ENCODE measurements at regions not wholly inside any gene's neighbourhood (a gene's known extent, or its start where the extent isn't known, plus 50 kb on each side); places are given as distances from the start of the nearest gene placed in this dataset.
"Not testable (repeated sequence)": the region's sequence is repeated elsewhere in the genome, so short reads cannot be mapped to it uniquely, and the experiment has no call there.

DNA sequence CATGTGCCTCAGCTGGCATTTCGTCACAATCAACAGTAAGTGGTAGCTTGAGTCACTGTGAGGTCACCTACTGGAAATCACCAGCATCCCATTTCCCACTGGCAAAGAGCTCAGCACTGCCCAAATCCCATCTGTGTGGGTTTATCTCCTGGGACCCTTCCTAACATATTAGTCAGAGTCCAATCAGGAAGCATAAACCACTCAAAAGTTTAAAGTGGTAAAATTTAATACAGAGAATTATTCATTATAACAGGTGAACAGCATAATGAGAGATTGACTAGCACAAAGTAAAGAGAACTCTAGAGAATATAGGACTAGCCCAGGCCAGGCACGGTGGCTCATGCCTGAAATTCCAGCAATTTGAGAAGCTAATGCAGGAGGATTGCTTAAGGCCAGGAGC, 107.1 kb upstream of the TP53BP2 start:
- DNase-seq (ENCODE audit: low read depth) = not testable (repeated sequence)

- DNase-seq (ENCODE audit: low read depth) = not testable (repeated sequence)
Measured at GRCh38 chr1:223951551-223951950, 105.8 kb upstream of the TP53BP2 start.

GRCh38 chr1:223949944-223950343, 104.2 kb upstream of the TP53BP2 start:
- DNase-seq (ENCODE audit: low read depth) = not testable (repeated sequence)

- DNase-seq (ENCODE audit: low read depth) = not testable (repeated sequence)
Measured at GRCh38 chr1:223948041-223948440, 102.3 kb upstream of the TP53BP2 start.

GRCh38 chr1:223936592-223936991, 90.8 kb upstream of the TP53BP2 start:
- not testable (repeated sequence) for DNase-seq (ENCODE audit: low read depth)

GRCh38 chr1:223931476-223931875, 85.7 kb upstream of the TP53BP2 start:
- DNase-seq (ENCODE audit: low read depth) = peak; percentile 75

DNA sequence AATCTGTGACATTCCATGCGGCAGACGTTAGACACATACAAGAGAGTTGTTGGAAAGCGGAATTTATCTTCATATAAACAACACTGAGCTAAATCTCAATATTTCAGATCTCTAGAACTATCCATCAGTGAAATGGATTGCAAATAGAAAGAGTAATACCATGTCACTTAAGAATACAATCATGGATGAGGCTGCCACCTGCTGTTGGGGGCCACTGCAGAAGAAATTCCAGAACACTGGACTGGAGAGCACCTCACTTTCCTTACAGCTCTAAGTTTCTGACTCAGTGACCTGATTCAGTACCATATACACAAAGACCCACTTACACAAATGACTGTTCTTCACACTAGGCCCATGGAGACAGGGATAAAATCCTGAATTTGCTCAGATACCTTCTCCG, 75.1 kb upstream of the TP53BP2 start:
- DNase-seq (ENCODE audit: low read depth) = not testable (repeated sequence)

- not testable (repeated sequence) for DNase-seq (ENCODE audit: low read depth)
Measured at GRCh38 chr1:223915476-223915875, 69.7 kb upstream of the TP53BP2 start.

GRCh38 chr1:223913715-223914114, 68.0 kb upstream of the TP53BP2 start:
- DNase-seq (ENCODE audit: low read depth) = not testable (repeated sequence)

DNA sequence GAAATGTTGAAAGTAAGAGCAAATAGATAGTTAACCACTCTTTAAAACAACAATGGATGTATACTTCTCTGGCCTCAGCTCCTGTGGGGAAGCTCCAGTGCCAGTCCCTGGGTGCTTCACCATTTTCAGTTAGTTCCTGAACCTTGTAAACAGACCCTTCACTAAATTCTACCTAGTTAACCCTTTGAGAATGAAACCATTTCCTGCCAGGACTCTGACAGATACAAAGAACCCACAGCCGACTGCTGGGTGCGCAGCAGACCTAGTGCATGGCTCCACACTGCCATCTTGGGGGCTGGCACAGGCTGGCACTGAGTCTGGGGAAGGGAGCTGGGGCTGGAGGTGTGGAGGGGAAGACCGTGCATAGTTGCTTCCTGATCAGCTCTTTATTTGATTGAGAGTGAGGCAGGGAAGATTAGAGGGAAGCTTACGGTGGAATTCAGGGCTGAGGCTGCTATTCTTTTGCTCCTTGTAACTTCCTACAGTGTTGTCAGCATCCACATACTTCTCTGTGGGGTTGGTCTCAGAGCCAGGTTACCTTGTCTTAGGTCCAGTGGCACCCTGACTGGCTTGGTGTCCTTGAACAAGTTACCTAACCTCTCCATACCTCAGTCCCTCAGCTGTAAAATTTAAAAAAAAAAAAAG, 62.3 kb upstream of the TP53BP2 start:
- DNase-seq (ENCODE audit: low read depth) = not testable (repeated sequence)

GRCh38 chr1:223903221-223903620, 57.5 kb upstream of the TP53BP2 start:
- DNase-seq (ENCODE audit: low read depth) = not testable (repeated sequence)

DNA sequence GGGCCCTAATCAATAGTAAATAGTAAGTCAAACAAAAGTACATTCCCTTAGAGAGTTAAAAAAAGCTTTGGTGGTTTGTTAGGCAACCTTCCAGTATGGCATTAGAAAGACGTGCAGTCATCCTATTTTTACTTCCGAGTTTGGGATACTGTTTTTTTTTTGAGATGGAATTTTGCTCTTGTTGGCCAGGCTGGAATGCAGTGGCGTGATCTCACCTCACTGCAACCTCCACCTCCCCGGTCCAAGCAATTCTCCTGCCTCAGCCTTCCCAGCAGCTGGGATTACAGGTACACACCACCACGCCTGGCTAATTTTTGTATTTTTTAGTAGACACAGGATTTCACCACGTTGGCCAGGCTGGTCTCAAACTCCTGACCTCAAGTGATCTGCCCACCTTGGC, 54.0 kb upstream of the TP53BP2 start:
- not testable (repeated sequence) for DNase-seq (ENCODE audit: low read depth)

GRCh38 chr1:223897097-223897496, 51.4 kb upstream of the TP53BP2 start:
- not testable (repeated sequence) for DNase-seq (ENCODE audit: low read depth)

GRCh38 chr1:223895950-223896349, 50.2 kb upstream of the TP53BP2 start:
- not testable (repeated sequence) for DNase-seq (ENCODE audit: low read depth)
